ENCODE measurements at regions not wholly inside any gene's neighbourhood (a gene's known extent, or its start where the extent isn't known, plus 50 kb on each side); places are given as distances from the start of the nearest gene placed in this dataset.

- TF ChIP-seq JUND (IDR thresholded peaks at IDR 0.05) = no peak
- no peak for TF ChIP-seq EZH2 (IDR thresholded peaks at IDR 0.05)
- TF ChIP-seq REST (IDR thresholded peaks at IDR 0.05; ENCODE audit: low read depth) = no peak
- no peak for TF ChIP-seq CTCF (IDR thresholded peaks at IDR 0.05 in 2 of 3, conservative IDR thresholded peaks at IDR 0.05 in 1 of 3; ENCODE audit: borderline replicate concordance in 1 of 3, insufficient read depth in 1 of 3, low read depth in 2 of 3, low read length in 2 of 3)
- no peak for TF ChIP-seq CBX3 (IDR thresholded peaks at IDR 0.05; ENCODE audit: low read depth)
- no peak for TF ChIP-seq EZH2phosphoT487 (IDR thresholded peaks at IDR 0.05; ENCODE audit: borderline replicate concordance)
- no peak for TF ChIP-seq ZFX (IDR thresholded peaks at IDR 0.05)
- no peak for TF ChIP-seq RAD21 (IDR thresholded peaks at IDR 0.05; ENCODE audit: low read depth)
- no peak for TF ChIP-seq ZNF274 (IDR thresholded peaks at IDR 0.05; ENCODE audit: low read depth, low read length)
- no peak for TF ChIP-seq TCF7L2 (IDR thresholded peaks at IDR 0.05; ENCODE audit: borderline replicate concordance, extremely low read depth, insufficient read depth, insufficient read length)
- no peak for TF ChIP-seq SIN3A (IDR thresholded peaks at IDR 0.05; ENCODE audit: low read depth)
- no peak for TF ChIP-seq EGR1 (IDR thresholded peaks at IDR 0.05; ENCODE audit: low read depth)
- no peak for TF ChIP-seq ZBTB33 (IDR thresholded peaks at IDR 0.05; ENCODE audit: extremely low read depth, insufficient replicate concordance, low read length)
- no peak for TF ChIP-seq MAX (IDR thresholded peaks at IDR 0.05)
- no peak for TF ChIP-seq ELF1 (IDR thresholded peaks at IDR 0.05; ENCODE audit: borderline replicate concordance, low read depth)
- no peak for TF ChIP-seq CEBPB (IDR thresholded peaks at IDR 0.05; ENCODE audit: low read depth)
- TF ChIP-seq YY1 (IDR thresholded peaks at IDR 0.05; ENCODE audit: extremely low read depth, insufficient replicate concordance, low read depth, low read length) = no peak
- no peak for TF ChIP-seq SRF (IDR thresholded peaks at IDR 0.05; ENCODE audit: low read depth)
- TF ChIP-seq POLR2AphosphoS5 (IDR thresholded peaks at IDR 0.05; ENCODE audit: low read depth, low read length) = no peak
- H3K79me2 ChIP-seq (ENCODE audit: insufficient read depth, low read length) = no peaks in the 10 kb centered on the region
- H3K9me3 ChIP-seq (ENCODE audit: control insufficient read depth in 1 of 2, insufficient read depth in 1 of 2, low read depth in 1 of 2, low read length in 2 of 2) = no peaks in the 10 kb centered on the region
- H3K27ac ChIP-seq (ENCODE audit: low read depth, low read length) = no peak overlapping the region
- no peak overlapping the region for H3K9ac ChIP-seq (ENCODE audit: low read length)
- CTCF ChIA-PET = no interaction called here
- no TSS peak for BruUV-seq (replicated peaks)
- H3K36me3 ChIP-seq (ENCODE audit: control insufficient read depth in 1 of 2, insufficient read depth in 2 of 2, low read length in 2 of 2) = no peaks in the 10 kb centered on the region
- intact Hi-C loops (cut with micrococcal nuclease) = no loop called here
- no peaks in the 10 kb centered on the region for H3K4me1 ChIP-seq (ENCODE audit: control insufficient read depth in 1 of 2, insufficient read depth in 2 of 2, low read length in 2 of 2)
- RAD21 ChIA-PET (ENCODE audit: low non-redundant PET in 1 of 2, low total read pairs in 2 of 2, uncharacterized antibody in 2 of 2, unreplicated experiment in 2 of 2) = no interaction called here
- no peaks in the 10 kb centered on the region for H4K20me1 ChIP-seq (ENCODE audit: insufficient read depth)
- H3K27me3 ChIP-seq (ENCODE audit: insufficient read depth, low read length) = no peaks in the 10 kb centered on the region
- no peak overlapping the region for H2AFZ ChIP-seq (ENCODE audit: low read depth, low read length, poor library complexity, severe bottlenecking)
- DNase-seq (ENCODE audit: low read depth, low spot score) (no peak), ATAC-seq (no peak)
- H3K4me3 ChIP-seq (replicated peaks in 1 of 2; ENCODE audit: low read depth in 1 of 2, low read length in 2 of 2) = no peak overlapping the region
- H3K4me2 ChIP-seq (ENCODE audit: low read length) = no peak overlapping the region
- H3K9me2 ChIP-seq (ENCODE audit: insufficient read depth) = no peaks in the 10 kb centered on the region
- POLR2A ChIA-PET = no interaction called here
These were observed 93.1 kb downstream of the PDGFA start for GRCh38 chr7:426510-426909.
